ENCODE measurements at regions not wholly inside any gene's neighbourhood (a gene's known extent, or its start where the extent isn't known, plus 50 kb on each side); places are given as distances from the start of the nearest gene placed in this dataset.
A peak's percentile ranks its signal among the peaks of the same experiment; 100 is the strongest.

DNA sequence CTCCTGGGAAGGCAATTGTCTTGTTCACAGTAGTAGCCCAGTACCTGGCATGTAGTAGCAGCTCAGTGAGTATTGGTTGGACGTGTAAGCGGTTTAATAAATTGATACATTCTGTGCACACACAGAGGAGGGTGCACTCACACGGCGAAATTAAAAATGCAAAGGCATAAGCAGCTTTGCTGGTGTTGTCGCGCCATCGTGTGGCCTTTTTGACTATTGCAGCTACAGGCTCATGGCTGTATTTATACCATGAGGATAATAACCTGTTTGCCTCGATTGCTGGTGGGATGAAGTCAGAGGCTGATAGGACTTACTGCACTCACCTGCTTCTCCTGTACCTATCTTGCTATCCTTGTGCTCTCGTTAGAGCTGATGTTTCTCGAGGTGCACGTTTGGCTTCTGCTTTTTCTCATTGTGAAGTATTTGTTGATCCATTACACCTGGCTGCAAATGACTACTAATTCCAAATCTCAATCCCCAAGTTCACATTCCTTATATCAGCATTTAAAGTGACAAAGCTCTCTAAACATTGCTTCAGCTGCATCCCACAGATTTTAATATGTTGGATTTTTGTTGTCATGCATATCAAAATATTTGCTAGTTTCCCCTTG lies 61.5 kb downstream of the TBXT start:
- DNase-seq (ENCODE audit: low spot score) = peak; percentile 35
- peaks cover 3% of the 10 kb centered on the region for H3K4me1 Mint-ChIP-seq (ENCODE audit: low read depth)
- H3K4me3 Mint-ChIP-seq (ENCODE audit: low read depth) = no peak overlapping the region
- intact Hi-C loops (cut with micrococcal nuclease) = loop anchor here (1.0 kb wide), 1 partner anchor 221 kb away; no protein-coding TSS in a partner anchor
- H3K9me3 Mint-ChIP-seq = peaks cover 7% of the 10 kb centered on the region
- H3K36me3 Mint-ChIP-seq (ENCODE audit: low read depth) = no peaks in the 10 kb centered on the region
- peaks cover 16% of the 10 kb centered on the region for H3K27me3 Mint-ChIP-seq (ENCODE audit: low read depth)
- H3K27ac Mint-ChIP-seq = no peak overlapping the region

DNA sequence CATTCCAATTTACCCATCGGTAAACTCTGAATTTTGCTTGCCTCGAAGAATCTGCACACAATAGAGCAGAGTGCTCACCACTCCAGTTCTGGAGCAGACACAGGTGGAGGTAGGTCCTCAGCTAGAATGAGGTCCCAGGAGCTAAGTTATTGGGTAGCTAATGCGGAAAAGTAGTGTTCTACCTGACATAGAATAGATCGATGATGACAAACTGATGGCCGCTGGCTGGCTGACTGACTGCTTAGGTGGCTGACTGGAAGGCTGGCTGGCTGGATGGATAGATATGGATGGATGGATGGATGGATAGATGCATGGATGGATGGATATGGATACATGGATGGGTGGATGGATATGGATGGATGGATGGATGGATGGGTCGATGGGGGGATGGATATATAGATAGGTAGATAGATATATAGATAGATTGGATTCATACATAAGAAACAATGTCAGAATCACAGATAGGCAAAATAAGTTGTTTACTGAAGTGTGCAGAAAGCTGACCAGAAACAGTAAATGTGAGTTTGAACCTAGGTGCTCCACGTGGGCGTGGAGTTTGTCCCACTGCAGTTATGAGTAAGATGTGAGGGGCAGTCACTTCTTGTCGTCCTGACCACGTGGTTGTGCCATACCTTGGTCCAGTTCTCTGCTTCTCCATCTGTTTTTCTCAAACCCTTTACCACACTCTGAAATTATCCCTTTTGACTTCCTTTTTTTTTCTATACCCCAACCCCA lies 62.1 kb downstream of the TBXT start:
- Mint-ChIP-seq H3K9me3 (peaks cover 7% of the 10 kb centered on the region), H3K4me3 (ENCODE audit: low read depth) (no peak overlapping the region), H3K27me3 (ENCODE audit: low read depth) (peaks cover 16% of the 10 kb centered on the region), H3K4me1 (ENCODE audit: low read depth) (peaks cover 3% of the 10 kb centered on the region), H3K27ac (no peak overlapping the region), H3K36me3 (ENCODE audit: low read depth) (no peaks in the 10 kb centered on the region)
- DNase-seq (ENCODE audit: low spot score) = no peak
- intact Hi-C loops (cut with micrococcal nuclease) = loop anchor here (1.0 kb wide), 1 partner anchor 220 kb away; no protein-coding TSS in a partner anchor

DNA sequence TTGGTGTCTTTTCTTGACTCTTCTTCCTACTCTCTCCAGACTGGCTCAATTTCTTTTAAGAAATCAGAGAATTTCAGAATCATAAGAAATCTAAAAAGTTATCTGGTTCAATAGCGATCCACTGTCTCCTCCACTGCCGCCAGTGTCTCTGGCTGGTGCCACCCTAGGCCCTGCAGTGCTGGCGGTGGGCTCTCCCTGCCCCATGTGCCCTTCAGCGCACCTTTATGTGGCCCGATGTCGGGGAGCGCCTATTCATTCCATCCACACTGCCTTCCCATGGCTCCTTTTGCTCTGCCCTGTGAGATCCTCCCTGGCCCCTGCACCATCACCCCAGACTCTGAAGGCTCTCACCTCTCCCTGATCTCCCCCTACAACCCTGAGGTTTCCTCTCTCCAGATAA lies 62.8 kb downstream of the TBXT start:
- H3K27ac Mint-ChIP-seq = no peak overlapping the region
- H3K9me3 Mint-ChIP-seq = peaks cover 7% of the 10 kb centered on the region
- intact Hi-C loops (cut with micrococcal nuclease) = no loop called here
- H3K4me3 Mint-ChIP-seq (ENCODE audit: low read depth) = no peak overlapping the region
- peaks cover 3% of the 10 kb centered on the region for H3K4me1 Mint-ChIP-seq (ENCODE audit: low read depth)
- no peaks in the 10 kb centered on the region for H3K36me3 Mint-ChIP-seq (ENCODE audit: low read depth)
- DNase-seq (ENCODE audit: low spot score) = no peak
- H3K27me3 Mint-ChIP-seq (ENCODE audit: low read depth) = peaks cover 13% of the 10 kb centered on the region

DNA sequence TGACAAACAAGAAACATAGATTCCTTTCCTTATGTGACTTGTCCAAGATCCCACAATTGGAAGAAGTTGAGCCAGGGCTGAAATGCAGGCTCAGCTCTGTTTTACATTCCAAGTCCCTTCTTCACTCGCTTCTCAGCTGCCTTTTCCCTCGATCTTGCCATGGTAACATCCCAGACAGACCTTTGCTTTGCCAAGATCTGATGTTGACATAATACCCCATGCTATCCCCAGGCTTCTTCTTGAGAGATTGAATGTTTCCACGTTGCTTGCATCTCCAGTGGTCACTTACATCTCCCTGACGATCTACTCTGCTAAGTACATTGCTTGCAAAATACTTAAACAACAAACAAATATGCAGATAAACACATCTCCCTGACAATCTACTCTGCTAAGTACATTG lies 63.5 kb downstream of the TBXT start:
- Mint-ChIP-seq H3K36me3 (ENCODE audit: low read depth) (no peaks in the 10 kb centered on the region), H3K9me3 (peaks cover 7% of the 10 kb centered on the region), H3K4me1 (ENCODE audit: low read depth) (peaks cover 3% of the 10 kb centered on the region), H3K27me3 (ENCODE audit: low read depth) (peaks cover 11% of the 10 kb centered on the region), H3K4me3 (ENCODE audit: low read depth) (no peak overlapping the region), H3K27ac (no peak overlapping the region)
- no peak for DNase-seq (ENCODE audit: low spot score)
- intact Hi-C loops (cut with micrococcal nuclease) = no loop called here

DNA sequence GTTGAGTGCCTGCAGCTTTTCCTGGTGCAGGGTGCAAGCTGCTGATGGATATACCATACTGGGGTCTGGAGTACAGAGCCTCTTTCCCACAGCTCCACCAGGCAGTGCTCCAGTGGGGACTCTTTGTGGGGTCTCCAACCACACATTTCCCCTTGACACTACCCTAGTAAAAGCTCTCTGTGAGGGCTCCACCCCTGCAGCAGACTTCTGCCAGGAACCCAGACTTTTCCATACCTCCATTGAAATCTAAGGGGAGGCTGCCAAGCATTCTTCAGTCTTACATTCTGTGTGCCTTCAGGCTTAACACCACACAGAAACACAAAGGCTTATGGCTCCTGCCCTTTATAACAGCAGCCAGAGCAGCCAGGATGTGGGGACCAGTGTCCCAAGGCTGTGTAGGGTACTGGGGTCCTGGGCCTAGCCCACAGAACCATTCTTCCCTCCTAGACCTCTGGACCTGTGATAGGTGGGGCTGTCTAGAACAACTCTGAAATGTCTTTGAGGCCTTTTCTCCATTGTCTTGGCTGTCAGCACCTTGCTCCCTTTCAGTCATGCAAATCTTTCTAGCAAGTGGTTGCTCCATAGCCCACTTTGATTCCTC lies 65.7 kb downstream of the TBXT start:
- Mint-ChIP-seq H3K27me3 (ENCODE audit: low read depth) (peaks cover 11% of the 10 kb centered on the region), H3K9me3 (peaks cover 7% of the 10 kb centered on the region), H3K4me1 (ENCODE audit: low read depth) (peaks cover 3% of the 10 kb centered on the region), H3K4me3 (ENCODE audit: low read depth) (no peak overlapping the region), H3K36me3 (ENCODE audit: low read depth) (no peaks in the 10 kb centered on the region), H3K27ac (no peak overlapping the region)
- intact Hi-C loops (cut with micrococcal nuclease) = no loop called here
- no peak for DNase-seq (ENCODE audit: low spot score)

DNA sequence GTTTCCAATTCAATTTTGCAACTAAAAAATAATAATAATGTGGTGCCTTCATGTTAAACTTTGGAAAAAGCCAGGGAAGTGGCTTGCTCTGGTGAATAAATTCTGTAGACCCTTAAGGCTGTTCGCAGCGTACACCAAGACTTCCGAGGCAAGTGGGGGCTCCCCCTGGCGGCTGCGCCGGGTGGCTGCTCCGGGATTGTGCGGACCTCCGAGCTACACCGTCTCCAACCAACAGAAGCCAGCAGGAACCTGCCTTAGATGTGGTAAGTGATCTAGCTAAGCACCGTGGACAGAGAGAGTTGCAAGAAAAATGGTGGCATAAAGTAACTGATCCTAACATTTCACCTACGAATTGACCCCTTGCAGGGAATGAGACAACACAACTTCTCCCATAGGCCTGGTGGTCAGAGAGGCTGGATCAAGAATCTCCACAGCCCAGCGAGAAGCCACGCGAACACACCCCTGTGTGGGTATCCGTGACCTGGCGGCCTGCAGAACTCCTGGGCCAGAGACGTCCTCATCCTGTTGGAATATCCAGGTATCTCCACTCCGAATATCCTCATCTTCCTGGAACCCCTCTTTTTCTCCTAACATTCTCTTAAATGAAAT lies 69.6 kb downstream of the TBXT start:
- peaks cover 7% of the 10 kb centered on the region for H3K9me3 Mint-ChIP-seq
- no peaks in the 10 kb centered on the region for H3K4me1 Mint-ChIP-seq (ENCODE audit: low read depth)
- H3K36me3 Mint-ChIP-seq (ENCODE audit: low read depth) = no peaks in the 10 kb centered on the region
- no peak overlapping the region for H3K27ac Mint-ChIP-seq
- H3K27me3 Mint-ChIP-seq (ENCODE audit: low read depth) = peaks cover 15% of the 10 kb centered on the region
- intact Hi-C loops (cut with micrococcal nuclease) = loop anchor here (1.0 kb wide), 1 partner anchor 213 kb away; no protein-coding TSS in a partner anchor
- H3K4me3 Mint-ChIP-seq (ENCODE audit: low read depth) = no peak overlapping the region
- peak; percentile 28 for DNase-seq (ENCODE audit: low spot score)

DNA sequence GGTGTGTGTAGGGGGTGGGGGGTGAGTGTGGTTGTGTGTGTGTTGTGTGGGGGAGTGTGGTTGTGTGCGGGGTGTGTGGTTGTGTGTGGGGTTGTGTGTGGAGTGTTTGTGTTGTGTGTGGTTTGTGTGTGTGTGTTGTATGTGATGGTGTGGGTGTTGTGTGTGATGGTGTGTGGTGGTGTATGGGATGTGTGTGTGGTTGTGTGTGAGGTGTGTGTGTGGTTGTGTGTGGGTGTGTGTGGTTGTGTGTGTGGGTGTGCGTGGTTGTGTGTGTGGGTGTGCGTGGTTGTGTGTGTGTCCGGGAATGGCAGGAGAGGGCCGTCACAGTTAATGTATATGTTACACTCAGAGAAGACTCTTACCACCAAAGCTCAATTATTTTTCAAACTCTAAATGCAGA lies 79.8 kb downstream of the TBXT start:
- no peak overlapping the region for H3K27ac Mint-ChIP-seq

DNA sequence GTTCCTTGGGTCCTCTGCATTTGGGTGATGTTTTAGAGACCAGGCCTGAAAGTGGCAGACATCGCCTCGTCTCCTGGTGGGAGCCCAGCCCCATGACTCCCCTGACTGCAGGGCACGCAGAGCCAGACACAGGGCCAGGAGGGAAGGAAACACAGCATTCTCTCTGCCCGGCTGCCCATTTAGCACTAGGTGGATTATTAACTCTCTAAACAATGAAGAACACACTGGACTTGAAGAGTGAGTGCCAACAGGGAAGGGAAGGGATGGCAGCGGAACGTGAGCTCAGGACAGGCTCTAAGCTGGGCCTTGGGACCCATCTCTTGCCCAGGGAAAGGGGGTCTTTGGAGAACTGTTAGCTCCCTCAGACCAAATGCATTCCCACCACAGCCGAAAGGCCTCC lies 80.4 kb downstream of the TBXT start:
- H3K36me3 Mint-ChIP-seq (ENCODE audit: low read depth) = no peaks in the 10 kb centered on the region
- H3K27ac Mint-ChIP-seq = no peak overlapping the region
- no peak overlapping the region for H3K4me3 Mint-ChIP-seq (ENCODE audit: low read depth)
- H3K4me1 Mint-ChIP-seq (ENCODE audit: low read depth) = no peaks in the 10 kb centered on the region
- H3K9me3 Mint-ChIP-seq = no peaks in the 10 kb centered on the region
- peaks cover 3% of the 10 kb centered on the region for H3K27me3 Mint-ChIP-seq (ENCODE audit: low read depth)
- no peak for DNase-seq (ENCODE audit: low spot score)
- intact Hi-C loops (cut with micrococcal nuclease) = no loop called here

More for the DNA sequence above, 79.8 kb downstream of the TBXT start:
- Mint-ChIP-seq H3K27me3 (ENCODE audit: low read depth) (peaks cover 3% of the 10 kb centered on the region), H3K36me3 (ENCODE audit: low read depth) (no peaks in the 10 kb centered on the region), H3K4me3 (ENCODE audit: low read depth) (no peak overlapping the region), H3K9me3 (no peaks in the 10 kb centered on the region), H3K4me1 (ENCODE audit: low read depth) (no peaks in the 10 kb centered on the region)
- intact Hi-C loops (cut with micrococcal nuclease) = no loop called here
- no peak for DNase-seq (ENCODE audit: low spot score)

DNA sequence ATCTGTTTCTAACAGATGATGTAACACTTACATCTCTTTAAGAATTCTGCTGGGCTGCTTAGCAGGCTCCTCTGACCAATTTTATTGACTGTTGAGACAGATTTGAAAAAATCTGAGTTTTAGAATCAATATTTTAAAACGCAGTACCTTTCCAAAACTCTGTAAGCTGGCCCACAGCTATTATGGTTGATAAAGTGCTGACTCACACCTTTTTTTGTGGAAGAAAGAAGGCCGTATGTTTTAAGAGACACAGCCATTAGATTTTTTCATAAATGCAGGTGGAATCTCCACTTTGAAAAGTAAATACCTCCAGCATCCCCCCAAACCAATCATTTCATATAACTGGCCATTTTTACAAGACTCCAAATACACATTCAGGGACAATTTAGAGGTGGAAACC lies 82.2 kb downstream of the TBXT start:
- H3K36me3 Mint-ChIP-seq (ENCODE audit: low read depth) = no peaks in the 10 kb centered on the region
- H3K4me3 Mint-ChIP-seq (ENCODE audit: low read depth) = no peak overlapping the region
- H3K27ac Mint-ChIP-seq = no peak overlapping the region
- intact Hi-C loops (cut with micrococcal nuclease) = no loop called here
- DNase-seq (ENCODE audit: low spot score) = no peak
- H3K9me3 Mint-ChIP-seq = no peaks in the 10 kb centered on the region
- peaks cover 3% of the 10 kb centered on the region for H3K27me3 Mint-ChIP-seq (ENCODE audit: low read depth)
- H3K4me1 Mint-ChIP-seq (ENCODE audit: low read depth) = no peaks in the 10 kb centered on the region

DNA sequence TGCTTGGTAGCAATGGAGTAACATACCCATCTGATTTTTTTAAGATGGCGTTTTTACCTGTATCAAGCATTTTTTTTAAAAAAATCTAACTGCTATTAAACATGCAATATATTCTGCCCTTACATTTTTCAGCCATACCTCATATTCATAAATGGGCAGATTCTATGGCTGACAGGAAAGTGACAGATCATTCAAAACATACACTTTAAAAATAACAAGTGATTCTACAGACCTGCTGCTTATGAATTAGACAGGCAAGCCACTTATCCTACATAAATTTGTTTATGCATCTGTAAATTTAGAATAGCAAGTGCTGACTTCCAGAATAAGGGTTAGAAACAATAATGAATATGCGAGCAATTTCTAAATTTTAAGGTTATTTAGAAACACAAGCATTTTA lies 82.7 kb downstream of the TBXT start:
- H3K36me3 Mint-ChIP-seq (ENCODE audit: low read depth) = no peaks in the 10 kb centered on the region
- H3K4me1 Mint-ChIP-seq (ENCODE audit: low read depth) = no peaks in the 10 kb centered on the region
- H3K4me3 Mint-ChIP-seq (ENCODE audit: low read depth) = no peak overlapping the region
- H3K27ac Mint-ChIP-seq = no peak overlapping the region
- DNase-seq (ENCODE audit: low spot score) = no peak
- peaks cover 3% of the 10 kb centered on the region for H3K27me3 Mint-ChIP-seq (ENCODE audit: low read depth)
- intact Hi-C loops (cut with micrococcal nuclease) = no loop called here
- no peaks in the 10 kb centered on the region for H3K9me3 Mint-ChIP-seq

DNA sequence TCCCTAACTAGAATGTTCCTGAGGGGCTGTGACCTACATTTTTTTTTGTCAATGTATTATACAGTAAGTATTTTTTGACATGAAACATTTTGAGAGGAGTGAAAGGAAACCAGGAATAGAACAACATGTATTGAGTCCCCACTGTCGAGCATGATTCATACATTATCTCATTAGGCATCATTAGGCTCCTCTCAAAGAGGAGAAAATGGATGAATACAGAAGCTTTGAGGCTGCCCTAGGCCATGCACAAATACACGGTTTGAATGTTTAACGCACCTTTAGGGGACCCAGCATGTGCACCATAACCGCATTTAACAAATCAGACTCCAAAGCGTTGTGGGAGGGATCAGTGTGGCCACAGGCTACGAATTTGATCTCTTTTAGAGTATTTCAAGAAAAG lies 87.8 kb downstream of the TBXT start:
- H3K4me3 Mint-ChIP-seq (ENCODE audit: low read depth) = no peak overlapping the region
- no peaks in the 10 kb centered on the region for H3K4me1 Mint-ChIP-seq (ENCODE audit: low read depth)
- no peaks in the 10 kb centered on the region for H3K36me3 Mint-ChIP-seq (ENCODE audit: low read depth)
- no peaks in the 10 kb centered on the region for H3K9me3 Mint-ChIP-seq
- peaks cover 3% of the 10 kb centered on the region for H3K27me3 Mint-ChIP-seq (ENCODE audit: low read depth)
- DNase-seq (ENCODE audit: low spot score) = no peak
- intact Hi-C loops (cut with micrococcal nuclease) = no loop called here
- H3K27ac Mint-ChIP-seq = no peak overlapping the region

DNA sequence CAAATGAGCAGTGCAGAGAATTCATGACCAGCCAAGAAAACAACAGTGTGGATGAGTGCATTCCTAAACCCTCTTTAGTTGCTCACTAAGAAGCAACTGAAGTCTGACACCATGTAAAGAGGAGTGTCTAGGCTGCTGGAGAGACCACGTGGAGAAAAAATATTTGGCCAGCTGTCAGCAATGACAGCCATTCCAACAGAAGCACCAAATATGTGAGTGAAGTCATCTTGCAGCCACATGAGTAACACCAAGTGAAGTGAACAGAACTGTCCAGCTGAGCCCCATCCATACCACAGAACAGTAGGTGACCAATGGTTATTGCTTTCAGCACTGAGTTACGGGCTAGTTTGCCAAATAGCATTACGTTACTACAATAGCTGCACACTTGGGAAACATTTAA lies 89.4 kb downstream of the TBXT start:
- no peak for DNase-seq (ENCODE audit: low spot score)
- Mint-ChIP-seq H3K4me1 (ENCODE audit: low read depth) (no peaks in the 10 kb centered on the region), H3K27ac (no peak overlapping the region), H3K9me3 (no peaks in the 10 kb centered on the region), H3K36me3 (ENCODE audit: low read depth) (no peaks in the 10 kb centered on the region), H3K4me3 (ENCODE audit: low read depth) (no peak overlapping the region), H3K27me3 (ENCODE audit: low read depth) (no peaks in the 10 kb centered on the region)
- intact Hi-C loops (cut with micrococcal nuclease) = no loop called here

DNA sequence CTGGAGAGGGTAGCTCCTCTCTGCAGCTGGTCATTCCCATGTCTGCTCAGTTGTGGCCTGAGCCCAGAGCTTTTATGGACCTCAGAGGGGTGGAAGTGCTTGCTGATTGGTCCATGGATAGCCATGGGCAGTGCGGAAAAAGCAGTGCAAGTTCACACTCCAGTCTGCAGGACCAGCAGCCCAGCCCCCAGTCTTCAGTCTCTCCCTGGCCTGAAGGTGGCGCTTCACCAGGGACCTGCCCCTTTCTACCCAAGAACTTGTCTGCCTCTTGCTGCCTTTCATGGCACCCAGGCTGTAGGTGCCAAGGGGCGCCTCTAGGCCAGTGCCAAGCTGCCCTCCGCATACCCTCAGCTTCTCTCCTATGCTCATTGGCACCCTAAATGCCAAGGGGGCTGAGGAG lies 91.0 kb downstream of the TBXT start:
- intact Hi-C loops (cut with micrococcal nuclease) = no loop called here
- Mint-ChIP-seq H3K27ac (no peak overlapping the region), H3K4me1 (ENCODE audit: low read depth) (no peaks in the 10 kb centered on the region), H3K27me3 (ENCODE audit: low read depth) (no peaks in the 10 kb centered on the region), H3K4me3 (ENCODE audit: low read depth) (no peak overlapping the region), H3K36me3 (ENCODE audit: low read depth) (no peaks in the 10 kb centered on the region), H3K9me3 (no peaks in the 10 kb centered on the region)
- DNase-seq (ENCODE audit: low spot score) = no peak

All from activated T-helper 2 cell treated with anti-CD3 and anti-CD28 coated beads, Interferon-gamma antibody, Interleukin-2, Interleukin-4, amounts not matched to agents 10 μg/mL and 5 μg/mL and 100 μg/mL, durations not matched to agents 14 hours and 24 hours and 36 hours (primary cell).